Activated naive CD4-positive, alpha-beta T cell treated with Interleukin-2 at 50 U/mL for 16 hours (primary cell): ENCODE measurements at regions not wholly inside any gene's neighbourhood (a gene's known extent, or its start where the extent isn't known, plus 50 kb on each side); places are given as distances from the start of the nearest gene placed in this dataset.
"Not testable (repeated sequence)": the region's sequence is repeated elsewhere in the genome, so short reads cannot be mapped to it uniquely, and the experiment has no call there.

Experiments used
- DNase-seq: peaks from one replicate; pipeline ENCODE4 v3.0.0-alpha.2; 2020

DNA sequence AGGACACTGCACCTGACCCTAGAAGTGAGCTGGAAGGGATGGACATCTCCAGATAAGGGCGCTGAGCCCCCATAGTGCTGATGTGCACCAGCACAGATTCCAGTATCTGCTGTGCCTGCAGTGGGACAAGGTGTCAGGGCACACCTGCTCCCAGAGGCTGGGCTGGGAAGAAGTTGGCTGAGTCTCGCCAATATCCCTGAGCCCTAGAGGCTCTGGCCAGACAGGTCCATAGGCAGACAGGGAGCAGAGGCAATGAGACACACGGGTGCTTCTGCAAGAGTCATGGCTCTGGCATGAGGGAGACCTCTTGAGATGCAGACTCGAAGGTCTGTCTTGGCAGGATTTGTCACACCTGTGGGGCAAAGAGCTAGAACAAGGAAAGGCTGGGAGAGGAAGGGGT lies 1321.5 kb downstream of the UQCRFS1 start:
- no peak for DNase-seq

DNA sequence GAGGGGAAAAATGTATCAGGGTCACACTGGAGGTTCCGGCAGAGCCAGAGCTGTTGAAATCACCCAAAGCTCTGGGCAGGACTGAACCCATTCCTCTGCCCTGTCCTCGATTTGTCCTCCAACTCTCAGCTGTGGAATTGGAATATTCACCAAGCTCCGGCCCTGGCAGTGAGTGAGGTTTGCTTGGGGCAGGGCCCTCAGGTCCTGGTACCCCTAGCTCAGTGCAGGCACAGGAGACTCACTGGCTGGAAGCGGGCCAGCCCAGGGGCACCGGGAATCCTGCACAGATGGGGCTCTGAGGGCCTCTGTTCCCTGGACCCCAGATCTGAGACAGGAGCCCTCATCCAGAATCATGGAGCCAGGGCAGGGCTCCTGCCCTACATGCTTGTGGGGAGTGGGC lies 1322.3 kb downstream of the UQCRFS1 start:
- no peak for DNase-seq

DNA sequence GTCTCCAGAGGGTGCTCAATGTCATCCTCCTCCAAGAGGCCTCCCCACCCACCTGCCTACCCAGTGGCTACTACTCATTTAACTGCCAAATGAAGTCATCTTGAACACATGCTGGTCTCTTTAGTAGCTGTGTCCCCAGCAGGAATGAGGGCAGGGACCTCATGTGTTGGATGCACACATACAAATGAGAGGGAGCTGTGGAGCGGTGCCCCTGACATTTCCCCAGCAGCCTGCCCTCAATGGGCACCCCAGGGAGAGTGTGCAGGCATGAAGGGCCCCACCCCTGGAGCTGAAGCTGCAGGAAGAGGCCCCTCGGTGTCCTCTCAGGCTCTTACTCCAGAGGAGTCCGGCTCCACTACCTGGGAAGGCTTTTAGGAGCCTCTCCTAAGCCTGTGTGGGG lies 1322.7 kb downstream of the UQCRFS1 start:
- DNase-seq, result no peak

DNA sequence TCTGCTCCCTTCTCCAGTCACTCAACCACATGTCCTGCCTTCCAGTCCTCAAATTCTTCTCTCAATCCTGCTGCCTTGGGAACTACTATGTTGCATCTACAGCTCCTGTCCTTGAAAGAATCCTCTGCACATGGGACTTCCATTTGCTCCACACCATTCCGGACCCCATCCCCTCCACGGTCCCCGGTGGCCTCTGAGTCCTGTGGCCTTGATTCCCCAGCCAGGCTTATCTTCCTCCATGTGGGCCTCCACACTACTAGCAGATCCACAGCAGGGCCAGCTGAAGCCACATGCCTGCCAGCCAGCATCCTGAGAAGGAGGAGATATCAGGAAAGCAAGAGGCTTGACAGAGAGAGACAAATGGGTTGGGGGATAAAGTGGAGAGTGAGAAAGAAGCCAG lies 1323.8 kb downstream of the UQCRFS1 start:
- DNase-seq, result no peak

DNA sequence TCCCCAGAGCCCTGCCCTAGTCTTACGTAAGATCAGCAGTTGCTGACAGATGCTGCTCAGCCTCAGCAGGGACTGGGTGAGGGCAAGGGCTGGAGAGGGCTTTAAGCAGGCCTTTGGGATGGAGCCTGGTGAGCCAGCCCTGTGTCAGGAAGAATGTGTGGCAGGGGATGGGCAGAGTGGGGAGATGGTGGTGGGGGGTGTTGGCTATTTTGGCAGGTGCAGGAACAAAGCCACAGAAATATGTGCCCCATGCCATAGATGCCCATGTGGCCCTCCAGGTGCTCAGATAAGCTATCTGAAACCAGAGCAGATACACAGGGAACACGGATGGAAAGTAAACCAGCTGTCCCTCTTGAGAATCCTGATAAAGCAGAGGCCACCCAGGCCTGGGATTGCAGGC lies 1325.0 kb downstream of the UQCRFS1 start:
- no peak for DNase-seq

DNA sequence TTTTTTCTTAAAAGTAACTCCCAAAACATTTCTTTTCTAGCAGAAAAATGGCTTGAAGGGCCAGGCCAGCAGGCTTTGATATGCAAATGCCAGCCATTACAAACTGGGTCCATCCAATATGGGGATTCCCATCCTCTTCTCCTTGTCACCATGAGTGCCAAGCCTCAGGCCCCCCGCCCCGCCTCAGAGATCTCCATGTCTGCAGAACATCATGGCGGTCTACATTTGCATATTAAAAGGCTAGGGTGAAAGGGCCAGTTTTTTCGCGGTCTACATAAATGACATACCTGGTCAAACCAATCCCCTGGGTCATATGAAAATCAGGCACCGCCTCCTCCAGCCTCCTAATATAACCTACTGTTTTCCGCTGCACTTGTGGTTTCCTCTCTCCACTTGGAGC lies 1327.6 kb downstream of the UQCRFS1 start:
- DNase-seq, result no peak

DNA sequence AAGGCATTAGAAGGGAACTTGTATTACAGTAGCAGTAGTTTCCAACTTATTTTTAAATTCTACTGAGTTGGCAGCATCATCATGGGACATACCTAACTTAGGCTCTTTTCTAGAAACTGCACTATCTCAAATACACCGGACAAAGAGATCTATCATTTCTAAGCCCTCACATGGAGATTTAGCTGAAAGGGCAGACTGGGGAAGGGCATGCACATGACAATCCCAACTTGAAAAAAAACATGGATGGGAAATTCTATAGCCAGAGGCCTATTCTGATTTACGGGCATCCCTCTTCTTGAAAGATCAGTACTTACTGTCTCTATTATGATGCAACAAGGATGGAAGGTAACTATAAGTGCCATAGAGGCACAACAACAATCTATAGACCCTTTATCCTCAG lies 1328.6 kb downstream of the UQCRFS1 start:
- DNase-seq, result no peak

DNA sequence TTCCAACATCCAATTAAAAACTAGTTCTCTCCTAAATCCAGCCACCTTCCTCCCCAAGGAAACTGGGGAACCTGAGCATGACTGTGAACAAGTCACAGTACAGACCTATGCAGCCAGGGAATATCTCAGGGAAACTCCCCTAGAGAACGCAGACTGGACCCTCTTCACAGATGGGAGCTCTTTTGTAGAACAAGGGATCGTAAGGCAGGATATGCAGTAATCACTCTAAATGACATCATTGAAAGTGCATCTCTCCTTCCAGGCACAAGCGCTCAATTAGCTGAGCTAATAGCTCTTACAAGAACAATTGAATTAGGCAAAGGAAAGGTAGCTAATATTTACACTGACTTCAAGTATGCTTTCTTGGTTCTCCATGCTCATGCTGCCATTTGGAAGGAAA lies 1331.7 kb downstream of the UQCRFS1 start:
- no peak for DNase-seq

DNA sequence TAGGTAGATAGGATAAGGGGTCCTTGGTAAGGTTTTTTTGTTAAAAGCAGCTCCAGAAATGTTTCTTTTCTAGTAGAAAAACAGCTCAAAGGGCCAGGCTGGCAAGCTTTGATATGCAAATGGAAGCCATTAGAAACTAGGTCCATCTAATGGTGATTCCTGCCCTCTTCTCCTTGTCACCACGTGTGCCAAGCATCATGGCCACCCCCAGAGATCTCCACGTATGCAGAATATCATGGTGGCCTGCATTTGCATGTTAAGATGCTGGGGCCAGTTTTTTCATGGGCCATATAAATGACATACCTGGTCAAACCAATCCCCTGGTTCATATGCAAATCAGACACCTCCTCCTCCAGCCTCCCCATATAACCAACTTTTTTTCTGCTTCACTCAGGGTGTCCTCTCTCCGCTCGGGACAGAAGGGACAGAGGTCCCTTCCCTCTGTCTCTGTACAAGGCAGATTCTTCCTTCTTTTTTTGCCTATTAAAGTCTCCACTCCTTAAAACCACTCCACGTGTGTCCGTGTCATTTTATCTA lies 1335.9 kb downstream of the UQCRFS1 start:
- DNase-seq, result no peak

DNA sequence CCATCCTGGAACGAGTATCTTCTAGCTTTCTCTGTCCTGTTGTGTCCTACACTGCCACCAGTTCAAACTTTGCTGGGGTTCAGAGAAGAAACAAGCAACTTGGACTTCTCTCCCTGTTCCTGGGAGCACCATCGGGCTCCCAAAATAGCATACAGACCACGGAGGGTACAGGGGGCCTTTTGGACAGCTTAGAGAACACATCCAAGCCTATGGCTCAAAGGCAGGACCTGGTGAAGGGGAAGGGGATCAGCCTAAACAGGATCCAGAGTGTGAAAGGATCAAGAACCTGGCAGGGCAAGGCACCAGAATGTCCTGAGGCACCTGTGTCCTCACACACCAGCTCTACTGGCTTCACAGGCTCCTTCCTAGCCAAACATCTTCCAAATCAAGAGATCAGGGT lies 1336.5 kb downstream of the UQCRFS1 start:
- DNase-seq, result no peak

DNA sequence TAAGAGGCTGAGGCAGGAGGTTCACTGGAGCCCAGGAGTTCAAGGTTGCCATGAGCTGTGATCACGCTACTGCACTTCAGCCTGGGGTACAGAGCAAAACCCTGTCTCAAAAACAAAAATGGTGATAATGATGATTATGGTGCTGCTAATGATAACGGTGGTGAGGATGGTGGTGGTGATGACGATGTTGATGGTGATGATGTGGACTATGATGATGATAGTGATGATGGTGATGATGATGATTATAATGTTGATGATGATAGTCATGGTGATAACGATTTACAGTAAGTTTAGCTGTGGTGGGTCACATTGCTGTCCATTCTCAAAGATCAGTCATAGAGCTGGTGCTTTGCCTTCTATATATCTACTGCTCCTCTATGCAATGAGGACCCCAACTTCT lies 1340.6 kb downstream of the UQCRFS1 start:
- DNase-seq, result no peak

DNA sequence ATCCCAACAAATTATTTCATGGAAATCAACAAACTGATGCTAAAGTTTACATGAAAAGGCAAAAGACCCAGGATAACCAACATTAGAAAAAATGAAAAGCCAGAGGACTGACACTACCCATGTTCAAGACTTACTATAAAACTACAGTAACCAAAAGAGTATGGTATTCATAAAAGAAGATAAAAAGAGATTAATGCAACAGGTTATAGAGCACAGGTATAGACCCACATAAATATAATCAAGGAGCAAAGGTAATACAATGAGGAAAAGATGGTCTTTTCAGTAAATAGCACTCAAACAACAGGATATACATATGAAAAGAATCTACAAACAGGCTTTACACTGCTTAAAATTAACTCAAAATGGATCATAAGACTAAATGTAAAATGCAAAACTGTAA lies 1342.7 kb downstream of the UQCRFS1 start:
- no peak for DNase-seq

DNA sequence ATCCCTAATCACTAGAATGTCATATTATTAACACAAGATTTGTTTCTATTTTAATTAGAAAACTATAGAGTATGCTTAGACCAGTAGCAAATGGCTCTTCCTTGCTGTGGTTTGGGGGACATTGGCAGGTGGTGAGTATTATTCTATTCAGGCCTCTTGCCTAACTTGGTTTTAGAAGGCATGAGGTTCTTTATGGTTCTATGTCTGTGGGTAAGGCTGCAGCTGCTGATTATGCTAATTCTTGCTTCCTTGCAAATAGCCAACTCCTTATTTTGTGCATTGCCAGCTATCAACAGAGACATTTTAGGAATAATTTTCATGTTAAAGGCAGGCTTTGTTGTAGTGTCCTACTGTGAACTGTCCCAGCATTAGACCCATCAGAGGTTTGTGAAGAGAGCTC lies 1344.9 kb downstream of the UQCRFS1 start:
- DNase-seq, result no peak

DNA sequence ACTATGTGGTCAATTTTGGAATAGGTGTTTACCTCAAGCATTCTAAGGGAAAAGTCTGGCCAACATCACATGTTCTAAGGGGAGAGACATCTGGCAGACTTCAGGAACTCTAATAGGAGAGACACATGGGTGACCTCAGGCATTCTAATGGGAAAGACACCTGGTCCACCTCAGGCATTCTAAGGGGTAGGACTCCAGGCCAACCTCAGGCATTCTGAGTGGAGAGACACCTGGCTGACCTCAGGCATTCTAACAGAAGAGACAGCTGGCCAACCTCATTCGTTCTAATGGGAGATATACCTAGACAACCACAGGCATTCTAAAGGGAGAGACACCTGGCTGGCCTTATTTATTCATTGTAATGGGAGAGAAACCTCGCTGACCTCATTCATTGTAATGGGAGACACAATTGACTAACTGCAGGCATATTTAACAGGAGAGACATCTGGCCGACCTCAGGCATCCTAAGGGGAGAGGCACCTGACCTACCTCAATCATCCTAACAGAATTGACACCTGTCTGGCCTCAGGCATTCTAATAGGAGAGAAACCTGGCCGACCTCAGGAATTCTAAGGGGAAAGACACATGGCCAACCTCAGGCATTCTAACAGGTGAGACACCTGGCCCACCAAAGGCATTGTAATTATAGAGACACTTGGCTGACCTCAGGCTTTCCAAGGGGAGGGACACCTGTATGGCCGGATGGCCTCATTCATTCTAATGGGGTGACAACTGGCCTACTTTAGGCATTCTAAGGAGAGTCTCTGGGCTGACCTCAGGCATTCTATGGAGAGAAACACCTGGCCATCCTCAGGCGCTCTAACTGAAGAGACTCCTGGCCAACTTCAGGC lies 1346.8 kb downstream of the UQCRFS1 start:
- DNase-seq, result no peak

DNA sequence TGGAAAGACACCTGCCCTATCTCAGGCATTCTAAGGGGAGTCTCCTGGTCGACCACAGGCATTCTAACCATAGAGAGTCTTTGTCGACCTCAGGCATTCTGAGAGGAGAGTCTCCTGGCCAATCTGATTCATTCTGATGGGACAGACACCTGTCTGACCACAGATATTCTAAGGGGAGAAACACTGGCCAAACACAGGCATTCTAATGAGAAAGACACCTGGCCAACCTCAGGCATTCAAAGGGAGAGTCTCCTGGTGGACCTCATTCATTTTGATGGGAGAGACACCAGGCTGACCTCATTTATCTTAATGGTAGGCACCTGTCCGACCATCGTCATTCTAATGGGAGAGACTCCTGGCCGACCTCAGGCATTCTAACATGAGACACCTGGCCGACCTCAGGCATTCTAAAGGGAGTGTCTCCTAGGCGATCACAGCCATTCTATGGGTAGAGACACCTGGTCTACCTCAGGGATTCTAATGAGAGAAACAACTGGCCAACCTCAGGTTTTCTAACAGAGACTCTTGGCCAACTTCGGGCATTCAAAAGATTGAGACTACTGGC lies 1351.5 kb downstream of the UQCRFS1 start:
- DNase-seq, result no peak

DNA sequence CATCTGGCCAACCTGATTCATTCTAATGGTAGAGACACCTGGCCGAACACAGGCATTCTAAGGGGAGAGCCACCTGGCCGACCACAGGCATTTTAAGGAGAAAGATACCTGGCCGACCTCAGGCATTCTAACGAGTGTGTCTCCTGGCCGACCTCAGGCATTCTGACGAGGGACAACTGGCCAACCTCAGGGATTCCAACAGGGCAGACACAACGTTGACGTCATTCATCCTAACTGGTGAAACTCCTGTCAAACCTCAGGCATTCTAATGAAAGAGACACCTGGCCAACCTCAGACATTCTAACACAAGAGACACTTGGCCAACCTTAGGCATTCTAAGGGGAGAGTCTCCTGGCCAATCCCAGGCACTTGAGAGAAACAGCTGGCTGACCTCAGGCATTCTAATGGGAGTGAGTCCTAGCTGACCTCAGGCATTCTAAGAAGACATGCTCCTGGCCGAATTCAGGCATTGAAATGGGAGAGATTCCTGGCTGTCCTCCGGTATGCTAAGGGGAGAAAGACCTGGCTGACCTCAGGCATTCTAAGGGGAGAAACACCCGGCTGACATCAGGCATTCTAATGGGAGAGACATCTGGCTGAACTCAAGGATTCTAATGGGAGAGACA lies 1352.5 kb downstream of the UQCRFS1 start:
- no peak for DNase-seq

DNA sequence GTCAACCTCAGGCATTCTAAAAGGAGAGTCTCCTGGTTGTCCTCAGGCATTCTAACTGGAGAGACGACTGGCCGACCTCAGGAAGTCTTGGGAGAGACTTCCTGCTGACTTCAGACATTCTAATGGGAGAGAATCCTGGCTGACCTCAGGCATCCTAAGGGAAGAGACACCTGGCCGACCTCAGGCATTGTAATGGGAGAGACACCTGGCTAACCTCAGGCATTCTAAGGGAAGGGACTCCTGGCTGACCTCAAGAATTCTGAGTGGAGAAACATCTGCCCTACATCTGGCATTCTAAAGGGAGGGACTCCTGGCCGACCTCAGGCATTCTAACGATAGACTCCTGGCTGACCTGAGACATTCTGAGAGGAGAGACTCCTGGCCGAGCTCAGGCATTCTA lies 1353.3 kb downstream of the UQCRFS1 start:
- no peak for DNase-seq

DNA sequence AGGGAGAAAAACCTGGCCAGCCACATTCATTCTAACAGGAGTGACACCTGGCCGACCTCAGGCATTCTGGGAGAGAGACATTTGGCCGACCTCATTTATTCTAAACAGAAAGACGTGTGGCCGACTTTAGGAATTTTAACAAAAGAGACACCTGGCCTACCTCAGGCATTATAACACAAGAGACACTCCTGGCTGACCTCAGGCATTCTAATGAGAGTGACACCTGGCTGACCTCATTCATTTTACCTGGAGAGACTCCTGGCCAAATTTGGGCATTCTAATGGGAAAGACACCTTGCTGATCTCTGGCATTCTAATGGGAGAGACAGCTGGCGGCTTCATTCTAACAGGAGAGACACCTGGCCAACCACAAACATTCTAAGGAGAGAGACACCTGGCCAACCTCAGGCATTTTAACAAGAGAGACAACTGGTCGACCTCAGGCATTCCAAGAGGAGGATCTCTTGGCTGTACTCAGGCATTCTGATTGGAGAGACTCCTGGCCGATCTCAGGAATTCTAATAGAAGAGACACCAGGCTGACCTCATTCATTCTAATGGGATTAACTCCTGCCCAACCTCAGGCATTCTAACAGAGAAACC lies 1353.9 kb downstream of the UQCRFS1 start:
- DNase-seq, result no peak

DNA sequence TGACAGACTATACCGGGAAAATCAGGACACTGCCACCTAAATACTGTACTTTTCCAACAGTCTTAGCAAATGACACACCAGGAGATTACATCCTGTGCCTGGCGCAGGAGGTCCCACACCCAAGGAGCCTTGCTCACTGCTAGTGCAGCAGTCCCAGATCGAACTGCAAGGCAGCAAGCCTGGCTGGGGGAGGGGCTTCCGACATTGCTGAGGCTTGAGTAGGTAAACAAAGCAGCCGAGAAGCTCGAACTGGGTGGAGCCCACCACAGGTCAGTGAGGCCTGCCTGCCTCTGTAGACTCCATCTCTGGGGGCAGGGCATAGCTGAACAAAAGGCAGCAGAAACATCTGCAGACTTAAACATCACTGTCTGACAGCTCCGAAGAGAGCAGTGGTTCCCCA lies 1360.0 kb downstream of the UQCRFS1 start:
- not testable (repeated sequence) for DNase-seq

DNA sequence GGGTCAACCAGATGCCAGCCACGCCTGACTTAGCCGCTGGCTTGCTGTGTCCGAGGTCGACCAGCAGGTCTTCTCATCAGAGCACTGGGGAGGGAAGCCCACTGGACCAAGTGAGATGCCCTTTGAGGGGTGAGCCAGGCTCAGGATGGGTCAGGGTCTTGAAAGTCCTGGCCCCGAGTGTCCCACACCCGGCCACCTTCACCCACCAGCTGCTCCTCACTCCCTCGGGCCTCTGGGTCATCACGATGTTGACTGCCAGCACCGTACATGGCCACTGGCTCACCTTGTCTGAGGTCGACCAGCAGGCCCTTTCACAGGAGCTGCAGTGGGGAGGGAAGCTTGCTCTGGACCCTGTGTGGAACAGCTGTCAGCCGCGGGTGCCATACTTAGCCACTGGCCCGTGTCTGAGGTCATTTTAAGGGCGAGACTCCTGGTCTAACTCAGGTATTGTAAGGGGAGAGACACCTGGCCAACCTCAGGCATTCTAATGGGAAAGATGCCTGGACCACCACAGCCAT lies 1361.3 kb downstream of the UQCRFS1 start:
- no peak for DNase-seq

DNA sequence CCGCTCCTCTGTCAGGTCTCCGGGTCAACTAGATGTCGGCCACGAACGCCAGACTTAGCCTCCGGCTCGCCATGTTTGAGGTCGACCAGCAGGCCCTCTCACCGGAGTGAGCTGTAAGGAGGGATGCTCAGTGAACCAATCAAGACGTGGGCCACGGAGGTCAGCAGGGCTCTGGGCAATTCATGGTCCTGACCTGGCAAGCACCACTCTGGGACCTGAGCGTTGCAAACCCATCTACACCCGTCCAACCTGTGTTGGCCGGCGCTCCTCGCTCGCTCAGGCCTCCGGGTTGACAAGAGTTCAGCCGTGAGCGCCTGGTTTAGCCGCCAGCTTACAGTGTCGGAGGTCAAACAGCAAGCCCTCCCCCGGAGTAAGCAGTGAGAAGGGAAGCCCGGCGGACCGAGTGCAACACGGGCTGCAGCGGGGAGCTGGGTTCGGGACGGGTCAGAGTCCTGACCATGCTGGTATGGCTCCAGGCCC lies 1361.9 kb downstream of the UQCRFS1 start:
- DNase-seq, result no peak

DNA sequence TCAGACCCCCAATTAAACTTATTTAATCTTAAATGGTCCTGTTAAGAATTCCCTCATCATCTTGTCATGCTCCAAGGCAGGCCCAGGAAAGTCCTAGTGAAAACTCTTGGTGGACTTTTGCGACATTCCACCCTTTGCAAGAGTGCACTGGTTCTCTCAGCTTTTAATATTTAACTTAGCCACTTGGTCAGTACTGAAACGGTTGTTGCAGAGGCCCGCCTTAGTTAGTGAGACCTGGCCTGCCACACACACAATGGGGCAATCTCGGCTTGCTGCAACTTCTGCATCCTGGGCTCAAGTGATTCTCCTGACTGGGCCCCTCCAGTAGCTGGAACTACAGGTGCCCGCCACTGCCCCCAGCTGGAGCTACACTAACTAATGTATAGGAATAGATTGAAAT lies 1366.0 kb downstream of the UQCRFS1 start:
- DNase-seq, result no peak

DNA sequence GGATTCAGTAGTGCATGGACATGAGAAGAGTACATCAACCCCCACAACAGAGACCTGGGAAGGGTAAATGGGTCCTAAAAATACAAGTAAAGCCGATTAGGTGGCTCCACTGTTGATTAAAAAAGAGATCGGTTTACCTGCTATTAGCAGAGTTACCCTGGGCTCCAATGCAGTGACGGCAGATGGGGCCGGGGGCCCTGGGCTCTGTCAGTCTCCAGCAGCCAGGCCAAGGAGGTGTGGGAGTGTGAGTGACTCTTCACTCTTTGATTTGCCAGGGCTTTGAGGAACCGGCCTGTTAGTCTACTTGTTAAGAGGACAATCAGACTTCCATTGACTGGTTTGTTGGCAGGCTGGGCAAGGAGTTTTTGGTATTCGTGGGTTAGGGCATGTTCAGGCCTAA lies 1368.7 kb downstream of the UQCRFS1 start:
- DNase-seq, result no peak
